ENCODE measurements at regions not wholly inside any gene's neighbourhood (a gene's known extent, or its start where the extent isn't known, plus 50 kb on each side); places are given as distances from the start of the nearest gene placed in this dataset.

DNA sequence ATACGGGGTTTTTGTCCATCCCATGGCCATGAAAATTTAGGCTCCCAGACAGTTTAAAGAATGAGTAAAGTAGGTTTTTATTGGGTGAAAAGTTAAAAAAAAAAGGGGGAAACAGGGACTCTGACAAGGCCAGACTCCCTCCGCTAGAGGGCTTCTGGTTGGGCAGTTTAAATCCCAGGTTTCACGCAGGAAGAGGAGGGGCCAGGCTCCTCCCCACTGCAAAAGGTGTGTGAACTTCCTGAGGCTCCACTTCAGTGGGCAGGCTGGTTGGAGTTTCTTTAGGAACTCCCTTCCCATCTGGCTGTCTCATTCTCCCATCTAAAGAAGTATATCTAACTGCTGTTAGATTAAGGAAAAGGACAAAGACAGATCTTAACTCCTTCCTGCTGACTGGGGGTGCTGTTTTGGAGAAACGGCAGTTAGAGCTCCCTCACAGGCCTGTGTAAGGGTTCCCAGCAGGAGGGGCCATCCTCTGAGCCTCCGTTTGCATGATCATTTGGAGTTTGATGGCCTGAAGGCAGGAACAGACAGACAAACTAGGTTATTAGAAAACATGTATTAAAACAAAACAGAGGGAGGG, 1160.7 kb downstream of the CNTNAP5 start:
- Histone ChIP-seq H3K4me3 (ENCODE audit: low read length) (no peak overlapping the region), H3K4me1 (ENCODE audit: insufficient read depth, low read length) (no peaks in the 10 kb centered on the region), H3K9me2 (replicated peaks; ENCODE audit: low read length) (no peaks in the 10 kb centered on the region), H4K20me1 (ENCODE audit: low read length) (no peaks in the 10 kb centered on the region), H3K9ac (ENCODE audit: low read length) (no peak overlapping the region), H3F3A (ENCODE audit: low read length, unreplicated experiment) (no peaks in the 10 kb centered on the region), H3K4me2 (ENCODE audit: low read length) (no peak overlapping the region), H3K27ac (ENCODE audit: low read length) (no peak overlapping the region), H3K79me2 (ENCODE audit: low read length) (no peaks in the 10 kb centered on the region), H3K27me3 (ENCODE audit: low read length) (no peaks in the 10 kb centered on the region), H3K9me3 (ENCODE audit: low read length) (peaks cover 3% of the 10 kb centered on the region; the same call in 1 of the 2 replicates), H3K36me3 (ENCODE audit: low read depth, low read length) (no peaks in the 10 kb centered on the region), H2AFZ (ENCODE audit: low read length) (no peak overlapping the region)
- ChIA-PET POLR2A (ENCODE audit: unreplicated experiment) (no interaction called here), CTCF (no interaction called here)
- BruUV-seq (replicated peaks) = no TSS peak
- TF ChIP-seq EZH2 (IDR thresholded peaks at IDR 0.05; ENCODE audit: low read length, unreplicated experiment) = no peak
- TF ChIP-seq, protein P1, sequence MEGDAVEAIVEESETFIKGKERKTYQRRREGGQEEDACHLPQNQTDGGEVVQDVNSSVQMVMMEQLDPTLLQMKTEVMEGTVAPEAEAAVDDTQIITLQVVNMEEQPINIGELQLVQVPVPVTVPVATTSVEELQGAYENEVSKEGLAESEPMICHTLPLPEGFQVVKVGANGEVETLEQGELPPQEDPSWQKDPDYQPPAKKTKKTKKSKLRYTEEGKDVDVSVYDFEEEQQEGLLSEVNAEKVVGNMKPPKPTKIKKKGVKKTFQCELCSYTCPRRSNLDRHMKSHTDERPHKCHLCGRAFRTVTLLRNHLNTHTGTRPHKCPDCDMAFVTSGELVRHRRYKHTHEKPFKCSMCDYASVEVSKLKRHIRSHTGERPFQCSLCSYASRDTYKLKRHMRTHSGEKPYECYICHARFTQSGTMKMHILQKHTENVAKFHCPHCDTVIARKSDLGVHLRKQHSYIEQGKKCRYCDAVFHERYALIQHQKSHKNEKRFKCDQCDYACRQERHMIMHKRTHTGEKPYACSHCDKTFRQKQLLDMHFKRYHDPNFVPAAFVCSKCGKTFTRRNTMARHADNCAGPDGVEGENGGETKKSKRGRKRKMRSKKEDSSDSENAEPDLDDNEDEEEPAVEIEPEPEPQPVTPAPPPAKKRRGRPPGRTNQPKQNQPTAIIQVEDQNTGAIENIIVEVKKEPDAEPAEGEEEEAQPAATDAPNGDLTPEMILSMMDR (conservative IDR thresholded peaks at IDR 0.05; ENCODE audit: low read depth, low read length) = no peak
- no peak for TF ChIP-seq EZH2phosphoT487 (IDR thresholded peaks at IDR 0.05; ENCODE audit: borderline replicate concordance, low read length)
- no peak for ATAC-seq
- no peak for DNase-seq
- intact Hi-C loops (cut with micrococcal nuclease) = no loop called here

DNA sequence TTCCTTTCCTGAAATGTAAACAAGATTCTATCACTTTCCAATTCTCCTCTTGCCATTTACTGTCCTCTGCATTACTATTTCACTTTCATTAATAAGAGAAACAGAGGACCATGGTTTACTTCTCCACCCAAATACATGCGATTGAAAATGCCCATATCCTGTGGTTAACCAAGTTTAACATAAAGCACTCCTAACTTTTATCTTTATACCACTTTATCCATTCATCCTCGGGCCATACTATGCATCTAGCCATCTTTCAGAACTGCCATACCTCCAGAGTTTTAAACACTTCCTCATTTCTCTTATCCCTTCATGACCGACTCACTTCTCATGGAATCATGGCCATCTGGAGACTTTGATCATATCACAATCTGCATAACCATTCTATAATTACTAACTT, 1182.3 kb downstream of the CNTNAP5 start:
- H3K9ac ChIP-seq (ENCODE audit: low read length) = no peak overlapping the region
- ChIA-PET POLR2A (ENCODE audit: unreplicated experiment) (no interaction called here), CTCF (no interaction called here)
- no peaks in the 10 kb centered on the region; the same call in 1 of the 2 replicates for H3K9me3 ChIP-seq (ENCODE audit: low read length)
- DNase-seq (no peak), ATAC-seq (no peak)
- H3K4me2 ChIP-seq (ENCODE audit: low read length) = no peak overlapping the region
- intact Hi-C loops (cut with micrococcal nuclease) = no loop called here
- H3K27ac ChIP-seq (ENCODE audit: low read length) = no peak overlapping the region
- H3K79me2 ChIP-seq (ENCODE audit: low read length) = no peaks in the 10 kb centered on the region
- no peak overlapping the region for H2AFZ ChIP-seq (ENCODE audit: low read length)
- TF ChIP-seq EZH2 (IDR thresholded peaks at IDR 0.05; ENCODE audit: low read length, unreplicated experiment) (no peak), EZH2phosphoT487 (IDR thresholded peaks at IDR 0.05; ENCODE audit: borderline replicate concordance, low read length) (no peak)
- TF ChIP-seq, protein P1 (conservative IDR thresholded peaks at IDR 0.05; ENCODE audit: low read depth, low read length) = no peak
- H3K4me1 ChIP-seq (ENCODE audit: insufficient read depth, low read length) = no peaks in the 10 kb centered on the region
- H4K20me1 ChIP-seq (ENCODE audit: low read length) = no peaks in the 10 kb centered on the region
- H3K9me2 ChIP-seq (replicated peaks; ENCODE audit: low read length) = no peaks in the 10 kb centered on the region
- H3K36me3 ChIP-seq (ENCODE audit: low read depth, low read length) = no peaks in the 10 kb centered on the region
- H3K27me3 ChIP-seq (ENCODE audit: low read length) = no peaks in the 10 kb centered on the region
- BruUV-seq (replicated peaks) = no TSS peak
- H3F3A ChIP-seq (ENCODE audit: low read length, unreplicated experiment) = no peaks in the 10 kb centered on the region
- H3K4me3 ChIP-seq (ENCODE audit: low read length) = no peak overlapping the region

DNA sequence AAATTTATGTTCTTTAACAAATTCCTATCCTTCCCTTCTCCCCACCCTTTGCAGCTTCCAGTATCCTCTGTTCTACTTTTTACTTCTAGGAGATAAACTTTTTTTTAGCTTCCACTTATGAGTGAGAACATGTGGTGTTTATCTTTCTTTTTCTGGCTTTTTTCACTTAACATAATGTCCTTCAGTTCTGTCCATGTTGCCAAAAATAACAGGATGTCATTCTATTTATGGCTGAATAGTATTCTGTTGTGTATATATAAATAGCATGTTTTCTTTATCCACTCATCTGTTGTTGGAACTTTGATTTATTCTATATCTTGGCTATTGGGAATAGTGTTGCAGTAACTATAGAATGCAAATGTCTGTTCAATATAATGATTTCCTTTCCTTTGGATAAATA, 1191.2 kb downstream of the CNTNAP5 start:
- CTCF ChIA-PET = no interaction called here
- TF ChIP-seq EZH2 (IDR thresholded peaks at IDR 0.05; ENCODE audit: low read length, unreplicated experiment) = no peak
- TF ChIP-seq EZH2phosphoT487 (IDR thresholded peaks at IDR 0.05; ENCODE audit: borderline replicate concordance, low read length) = no peak
- TF ChIP-seq, protein P1 (conservative IDR thresholded peaks at IDR 0.05; ENCODE audit: low read depth, low read length) = no peak
- no TSS peak for BruUV-seq (replicated peaks)
- H3K4me3 ChIP-seq (ENCODE audit: low read length) = no peak overlapping the region
- no peak overlapping the region for H3K27ac ChIP-seq (ENCODE audit: low read length)
- no peaks in the 10 kb centered on the region for H4K20me1 ChIP-seq (ENCODE audit: low read length)
- no peak overlapping the region for H3K4me2 ChIP-seq (ENCODE audit: low read length)
- no peaks in the 10 kb centered on the region for H3K27me3 ChIP-seq (ENCODE audit: low read length)
- peaks cover 17% of the 10 kb centered on the region; the same call in 1 of the 2 replicates for H3K9me3 ChIP-seq (ENCODE audit: low read length)
- H3F3A ChIP-seq (ENCODE audit: low read length, unreplicated experiment) = no peaks in the 10 kb centered on the region
- DNase-seq (no peak), ATAC-seq (no peak)
- H3K9me2 ChIP-seq (replicated peaks; ENCODE audit: low read length) = no peaks in the 10 kb centered on the region
- no peak overlapping the region for H2AFZ ChIP-seq (ENCODE audit: low read length)
- no peak overlapping the region for H3K9ac ChIP-seq (ENCODE audit: low read length)
- no peaks in the 10 kb centered on the region for H3K36me3 ChIP-seq (ENCODE audit: low read depth, low read length)
- H3K79me2 ChIP-seq (ENCODE audit: low read length) = no peaks in the 10 kb centered on the region
- POLR2A ChIA-PET (ENCODE audit: unreplicated experiment) = no interaction called here
- intact Hi-C loops (cut with micrococcal nuclease) = no loop called here
- H3K4me1 ChIP-seq (ENCODE audit: insufficient read depth, low read length) = no peaks in the 10 kb centered on the region
